Activated CD8-positive, alpha-beta T cell treated with anti-CD3 and anti-CD28 coated beads for 36 hours (primary cell): ENCODE measurements at regions not wholly inside any gene's neighbourhood (a gene's known extent, or its start where the extent isn't known, plus 50 kb on each side); places are given as distances from the start of the nearest gene placed in this dataset.

ENCODE experiments used
- ATAC-seq: fragments of 200-7000 bp; cut with Tn5 transposase; one replicate; pipeline ENCODE4 v1.10.0; 2021; ENCODE audit warnings: mild to moderate bottlenecking, moderate library complexity
- CTCF ChIA-PET: fragments of 350-600 bp; sonication (Branson Sonifier 250); formaldehyde crosslinking; loops from one replicate; lab custom pipeline; 2021; ENCODE audit warnings: antibody characterized with exemption; lab: Charles Lee
- POLR2A ChIA-PET: fragments of 350-600 bp; sonication (Branson Sonifier 250); formaldehyde crosslinking; loops from one replicate; lab custom pipeline; 2021; ENCODE audit warnings: antibody characterized with exemption; lab: Charles Lee
- DNase-seq: peaks from one replicate; pipeline ENCODE4 v3.0.0-alpha.2; 2020
- H3K27ac Mint-ChIP-seq: one replicate; pipeline ENCODE4 v1.8.0; 2021; ENCODE audit warnings: mild to moderate bottlenecking, mixed read lengths
- H3K27me3 Mint-ChIP-seq: one replicate; pipeline ENCODE4 v1.8.0; 2021; ENCODE audit warnings: mixed read lengths
- H3K36me3 Mint-ChIP-seq: one replicate; pipeline ENCODE4 v1.8.0; 2021; ENCODE audit warnings: low read depth, mixed read lengths
- H3K4me1 Mint-ChIP-seq: one replicate; pipeline ENCODE4 v1.8.0; 2021; ENCODE audit warnings: low read depth, mixed read lengths
- H3K4me3 Mint-ChIP-seq: one replicate; pipeline ENCODE4 v1.8.0; 2021; ENCODE audit warnings: mild to moderate bottlenecking, moderate library complexity, mixed read lengths
- H3K9me3 Mint-ChIP-seq: one replicate; pipeline ENCODE4 v1.8.0; 2021; ENCODE audit warnings: mixed read lengths
- intact Hi-C: fragments of 100-400 bp; cut with micrococcal nuclease; formaldehyde crosslinking; loops from one replicate; pipeline ENCODE4 v1.10.0; 2022
- TF ChIP-seq, protein P1 (sequence below): fragments of 200-600 bp; IDR thresholded peaks from one replicate; pipeline ENCODE4 v1.8.0; 2022; ENCODE audit warnings: antibody characterized with exemption, mild to moderate bottlenecking

DNA sequence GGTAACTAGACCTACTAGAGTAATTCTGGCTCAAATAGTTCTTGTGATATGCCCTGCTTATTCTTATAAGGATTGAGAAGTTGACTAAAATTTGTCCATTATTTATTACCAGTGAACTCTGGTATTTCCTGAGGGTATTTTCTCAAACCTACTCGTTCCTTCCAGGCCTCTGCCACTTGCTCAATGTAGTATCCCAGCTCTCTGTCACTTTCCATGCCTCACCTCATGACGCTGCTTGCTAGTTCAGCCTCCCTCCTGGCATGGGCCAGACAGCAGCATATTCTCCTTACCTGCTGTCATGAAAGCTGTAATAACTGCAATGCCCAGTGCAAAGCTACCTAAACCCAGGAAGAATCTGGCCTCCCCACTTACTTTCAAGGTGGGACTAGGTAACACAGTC is 602.9 kb upstream of the ADAMTS5 start:
- H3K27me3 Mint-ChIP-seq: no peaks in the 10 kb centered on the region
- peaks cover 2% of the 10 kb centered on the region for H3K9me3 Mint-ChIP-seq
- H3K4me1 Mint-ChIP-seq: no peaks in the 10 kb centered on the region
- DNase-seq (no peak), ATAC-seq (no peak)
- H3K36me3 Mint-ChIP-seq: no peaks in the 10 kb centered on the region
- intact Hi-C loops: no loop called here
- CTCF ChIA-PET: interaction anchor here (2.0 kb wide), 1 partner anchor 14 kb away, joined by 5 read pairs; no protein-coding TSS in a partner anchor
- TF ChIP-seq, protein P1, sequence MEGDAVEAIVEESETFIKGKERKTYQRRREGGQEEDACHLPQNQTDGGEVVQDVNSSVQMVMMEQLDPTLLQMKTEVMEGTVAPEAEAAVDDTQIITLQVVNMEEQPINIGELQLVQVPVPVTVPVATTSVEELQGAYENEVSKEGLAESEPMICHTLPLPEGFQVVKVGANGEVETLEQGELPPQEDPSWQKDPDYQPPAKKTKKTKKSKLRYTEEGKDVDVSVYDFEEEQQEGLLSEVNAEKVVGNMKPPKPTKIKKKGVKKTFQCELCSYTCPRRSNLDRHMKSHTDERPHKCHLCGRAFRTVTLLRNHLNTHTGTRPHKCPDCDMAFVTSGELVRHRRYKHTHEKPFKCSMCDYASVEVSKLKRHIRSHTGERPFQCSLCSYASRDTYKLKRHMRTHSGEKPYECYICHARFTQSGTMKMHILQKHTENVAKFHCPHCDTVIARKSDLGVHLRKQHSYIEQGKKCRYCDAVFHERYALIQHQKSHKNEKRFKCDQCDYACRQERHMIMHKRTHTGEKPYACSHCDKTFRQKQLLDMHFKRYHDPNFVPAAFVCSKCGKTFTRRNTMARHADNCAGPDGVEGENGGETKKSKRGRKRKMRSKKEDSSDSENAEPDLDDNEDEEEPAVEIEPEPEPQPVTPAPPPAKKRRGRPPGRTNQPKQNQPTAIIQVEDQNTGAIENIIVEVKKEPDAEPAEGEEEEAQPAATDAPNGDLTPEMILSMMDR: no peak
- no peak overlapping the region for H3K27ac Mint-ChIP-seq
- H3K4me3 Mint-ChIP-seq: no peak overlapping the region
- POLR2A ChIA-PET: no interaction called here

DNA sequence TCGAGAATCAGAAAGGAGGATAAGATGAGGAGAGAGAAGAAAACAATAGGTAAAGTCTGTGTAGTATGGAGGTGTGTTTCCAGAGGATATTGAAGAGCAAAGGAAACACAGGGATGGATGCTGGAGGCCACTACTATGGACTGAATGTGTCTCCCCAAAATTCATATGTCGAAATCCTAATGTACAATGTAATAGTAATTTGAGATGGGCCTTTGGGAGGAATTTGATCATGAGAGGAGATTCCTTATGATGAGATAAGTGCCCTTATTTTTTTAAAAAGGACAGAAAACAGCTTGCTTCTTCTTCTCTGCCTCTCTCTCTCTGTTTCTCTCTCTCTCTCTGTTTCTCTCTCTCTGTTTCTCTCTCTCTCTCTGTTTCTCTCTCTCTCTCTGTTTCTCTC is 602.2 kb upstream of the ADAMTS5 start:
- H3K4me3 Mint-ChIP-seq: no peak overlapping the region
- intact Hi-C loops: no loop called here
- POLR2A ChIA-PET: no interaction called here

DNA sequence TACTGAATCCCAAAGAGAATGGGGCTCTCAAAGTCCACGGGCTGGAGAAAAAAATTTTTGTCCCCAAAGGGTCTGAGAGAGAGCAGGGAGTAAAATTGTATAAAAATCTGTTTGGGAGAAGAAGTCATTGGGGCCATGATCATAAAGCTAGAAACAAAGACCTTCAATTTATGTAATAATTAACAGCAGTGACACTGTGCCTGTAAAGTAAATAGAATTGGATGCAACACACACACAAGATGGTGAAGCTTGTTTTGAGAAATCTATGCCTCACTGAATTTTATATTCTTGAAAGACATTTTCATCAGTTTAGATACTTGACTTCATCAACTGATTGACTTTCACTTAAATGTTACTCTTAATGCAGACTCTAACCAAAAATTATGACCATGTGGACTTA is 600.5 kb upstream of the ADAMTS5 start:
- ChIA-PET CTCF (no interaction called here), POLR2A (no interaction called here)
- Mint-ChIP-seq H3K27me3 (no peaks in the 10 kb centered on the region), H3K36me3 (no peaks in the 10 kb centered on the region), H3K4me3 (no peak overlapping the region), H3K9me3 (peaks cover 2% of the 10 kb centered on the region), H3K4me1 (no peaks in the 10 kb centered on the region), H3K27ac (no peak overlapping the region)
- DNase-seq (no peak), ATAC-seq (no peak)
- intact Hi-C loops: no loop called here
- TF ChIP-seq, protein P1: no peak

More for the DNA sequence above, 602.2 kb upstream of the ADAMTS5 start:
- DNase-seq: no peak
- TF ChIP-seq, protein P1: no peak
- no peak for ATAC-seq
- H3K4me1 Mint-ChIP-seq: no peaks in the 10 kb centered on the region
- no peaks in the 10 kb centered on the region for H3K27me3 Mint-ChIP-seq
- peaks cover 2% of the 10 kb centered on the region for H3K9me3 Mint-ChIP-seq
- H3K27ac Mint-ChIP-seq: no peak overlapping the region
- H3K36me3 Mint-ChIP-seq: no peaks in the 10 kb centered on the region
- CTCF ChIA-PET: interaction anchor here (0.7 to 2.0 kb wide), 2 partner anchors 15 to 720 kb away, joined by 3 to 5 read pairs; no protein-coding TSS in a partner anchor

DNA sequence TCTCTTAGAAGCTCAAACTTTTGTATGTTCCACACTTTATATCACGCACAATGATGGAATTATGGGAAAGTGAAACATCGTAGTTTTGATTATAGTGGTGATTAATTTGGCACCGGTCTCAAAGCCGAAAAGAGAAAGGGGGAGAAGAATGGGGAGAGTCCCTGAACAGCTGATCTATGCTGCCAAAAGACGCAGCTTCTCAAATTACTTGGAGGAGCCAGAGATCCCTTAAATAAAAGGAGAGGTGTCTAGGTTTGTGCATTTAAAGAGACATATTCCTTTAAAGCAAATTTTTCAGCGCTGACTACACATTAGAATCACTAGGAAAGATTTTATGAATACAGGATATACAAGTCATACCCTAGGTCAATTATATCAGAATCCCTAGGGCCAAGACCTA is 599.6 kb upstream of the ADAMTS5 start:
- TF ChIP-seq, protein P1: no peak
- H3K4me1 Mint-ChIP-seq: no peaks in the 10 kb centered on the region
- H3K9me3 Mint-ChIP-seq: peaks cover 2% of the 10 kb centered on the region
- H3K4me3 Mint-ChIP-seq: no peak overlapping the region
- no peak for DNase-seq
- H3K27me3 Mint-ChIP-seq: no peaks in the 10 kb centered on the region
- no peaks in the 10 kb centered on the region for H3K36me3 Mint-ChIP-seq
- POLR2A ChIA-PET: no interaction called here
- ATAC-seq: no peak
- intact Hi-C loops: no loop called here
- no peak overlapping the region for H3K27ac Mint-ChIP-seq
- CTCF ChIA-PET: no interaction called here

DNA sequence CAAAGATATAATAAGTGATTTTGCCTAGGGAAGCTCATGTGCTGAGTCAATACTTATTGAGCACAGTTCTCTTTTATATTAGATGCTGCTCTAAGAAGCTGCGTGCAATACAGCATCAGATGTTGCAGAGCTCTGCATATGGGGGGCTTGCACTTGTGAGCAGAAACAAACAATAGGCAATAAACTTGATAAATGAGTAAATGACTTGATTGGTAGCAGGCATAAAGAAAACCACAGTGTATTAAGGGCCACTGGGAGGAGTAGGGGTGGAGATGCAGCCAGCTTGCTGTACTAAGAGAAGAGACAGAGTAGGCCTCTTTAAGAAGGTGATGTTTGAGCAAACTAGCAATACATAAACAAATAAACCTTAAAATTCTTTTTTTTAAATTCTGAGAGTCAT is 598.5 kb upstream of the ADAMTS5 start:
- Mint-ChIP-seq H3K4me3 (no peak overlapping the region), H3K36me3 (no peaks in the 10 kb centered on the region), H3K27me3 (no peaks in the 10 kb centered on the region), H3K9me3 (peaks cover 2% of the 10 kb centered on the region), H3K27ac (no peak overlapping the region), H3K4me1 (no peaks in the 10 kb centered on the region)
- DNase-seq: no peak
- ChIA-PET CTCF (no interaction called here), POLR2A (no interaction called here)
- no peak for ATAC-seq
- TF ChIP-seq, protein P1: no peak
- intact Hi-C loops: no loop called here
